MM.1S (cell line): ENCODE measurements at regions not wholly inside any gene's neighbourhood (a gene's known extent, or its start where the extent isn't known, plus 50 kb on each side); places are given as distances from the start of the nearest gene placed in this dataset.

ENCODE experiments used
- DNase-seq: peaks from one replicate; pipeline ENCODE4 v3.0.0-alpha.2; 2015
- H2AFZ ChIP-seq: fragments of 300-600 bp; sonication (generic); 2 replicates; pipeline ENCODE4 v1.6.0; 2016; ENCODE audit warnings: antibody characterized with exemption, low read length
- H3F3A ChIP-seq: fragments of 300-600 bp; sonication (generic); 2 replicates; pipeline ENCODE4 v1.6.1; 2016; ENCODE audit warnings: mild to moderate bottlenecking, antibody characterized with exemption, low read length, moderate library complexity, mixed read lengths; ENCODE audit not compliant: insufficient read depth
- H3K27ac ChIP-seq: fragments of 300-600 bp; sonication (generic); 2 replicates; pipeline ENCODE4 v1.5.1; 2016; ENCODE audit warnings: mild to moderate bottlenecking, low read length
- H3K27me3 ChIP-seq: fragments of 300-600 bp; sonication (generic); replicated peaks from 2 replicates; pipeline ENCODE4 v1.6.0; 2016; ENCODE audit warnings: low read length; ENCODE audit not compliant: insufficient read depth
- H3K36me3 ChIP-seq: fragments of 300-600 bp; sonication (generic); replicated peaks from 2 replicates; pipeline ENCODE4 v1.6.1; 2016; ENCODE audit warnings: mild to moderate bottlenecking, low read length, mixed read lengths; ENCODE audit not compliant: insufficient read depth
- H3K4me1 ChIP-seq: fragments of 300-600 bp; sonication (generic); 2 replicates; pipeline ENCODE4 v1.6.1; 2016; ENCODE audit warnings: low read length, mixed read lengths
- H3K4me2 ChIP-seq: fragments of 300-600 bp; sonication (generic); 2 replicates; pipeline ENCODE4 v1.6.0; 2016; ENCODE audit warnings: low read depth, low read length
- H3K4me3 ChIP-seq: fragments of 300-600 bp; sonication (generic); 2 replicates; pipeline ENCODE4 v1.5.1; 2016; ENCODE audit warnings: low read length, mixed read lengths
- H3K79me2 ChIP-seq: fragments of 300-600 bp; sonication (generic); 2 replicates; pipeline ENCODE4 v1.6.1; 2016; ENCODE audit warnings: mixed run types, low read length, mixed read lengths
- H3K9ac ChIP-seq: fragments of 300-600 bp; sonication (generic); 2 replicates; pipeline ENCODE4 v1.6.1; 2016; ENCODE audit warnings: low read length, mixed read lengths
- H3K9me2 ChIP-seq: fragments of 300-600 bp; sonication (generic); replicated peaks from 2 replicates; pipeline ENCODE4 v1.6.1; 2016; ENCODE audit warnings: mild to moderate bottlenecking, low read length, mixed read lengths; ENCODE audit not compliant: insufficient read depth
- H3K9me3 ChIP-seq: fragments of 300-600 bp; sonication (generic); replicated peaks from 2 replicates; pipeline ENCODE4 v1.6.1; 2016; ENCODE audit warnings: mild to moderate bottlenecking, low read length, mixed read lengths; ENCODE audit not compliant: insufficient read depth
- H4K20me1 ChIP-seq: fragments of 300-600 bp; sonication (generic); 2 replicates; pipeline ENCODE4 v1.6.1; 2016; ENCODE audit warnings: mild to moderate bottlenecking, low read length, moderate library complexity, mixed read lengths; ENCODE audit not compliant: insufficient read depth
- CTCF ChIP-seq: fragments of 300-600 bp; sonication (generic); IDR thresholded peaks from 2 replicates; pipeline ENCODE4 v1.5.1; 2016; ENCODE audit warnings: antibody characterized with exemption, low read length, mixed read lengths
- EZH2 ChIP-seq: fragments of 300-600 bp; sonication (generic); optimal IDR thresholded peaks from 2 replicates; pipeline ENCODE3; 2017; ENCODE audit warnings: low read depth, mild to moderate bottlenecking, antibody characterized with exemption, low read length, mixed read lengths
- EZH2phosphoT487 ChIP-seq: fragments of 300-600 bp; sonication (generic); IDR thresholded peaks from 2 replicates; pipeline ENCODE4 v1.6.1; 2018; ENCODE audit warnings: antibody characterized with exemption, low read length

- no peaks in the 10 kb centered on the region for H3K27me3 ChIP-seq
- H3K4me3 ChIP-seq, result no peak overlapping the region
- H3F3A ChIP-seq, result no peaks in the 10 kb centered on the region
- H4K20me1 ChIP-seq, result no peaks in the 10 kb centered on the region
- TF ChIP-seq EZH2, result no peak
- TF ChIP-seq CTCF, result no peak
- TF ChIP-seq EZH2phosphoT487, result no peak
- H3K4me2 ChIP-seq, result no peak overlapping the region
- H3K27ac ChIP-seq, result no peak overlapping the region
- DNase-seq, result no peak
- H3K9me2 ChIP-seq, result no peaks in the 10 kb centered on the region
- H3K4me1 ChIP-seq, result no peaks in the 10 kb centered on the region
- no peaks in the 10 kb centered on the region for H3K9me3 ChIP-seq
- no peaks in the 10 kb centered on the region for H3K79me2 ChIP-seq
- no peak overlapping the region for H3K9ac ChIP-seq
- H3K36me3 ChIP-seq, result no peaks in the 10 kb centered on the region
- H2AFZ ChIP-seq, result no peak overlapping the region
These were observed 103.2 kb downstream of the SLC25A47 start for GRCh38 chr14:100426314-100426713.

GRCh38 chr14:100427166-100427565, 104.0 kb downstream of the SLC25A47 start:
- no peaks in the 10 kb centered on the region for H3F3A ChIP-seq
- no peak overlapping the region for H3K9ac ChIP-seq
- no peaks in the 10 kb centered on the region for H3K4me1 ChIP-seq
- no peaks in the 10 kb centered on the region for H4K20me1 ChIP-seq
- H3K4me3 ChIP-seq, result no peak overlapping the region
- no peaks in the 10 kb centered on the region for H3K9me3 ChIP-seq
- H3K27me3 ChIP-seq, result no peaks in the 10 kb centered on the region
- H2AFZ ChIP-seq, result no peak overlapping the region
- DNase-seq, result no peak
- TF ChIP-seq EZH2phosphoT487 (no peak), EZH2 (no peak), CTCF (no peak)
- no peaks in the 10 kb centered on the region for H3K9me2 ChIP-seq
- H3K4me2 ChIP-seq, result no peak overlapping the region
- no peaks in the 10 kb centered on the region for H3K79me2 ChIP-seq
- H3K36me3 ChIP-seq, result no peaks in the 10 kb centered on the region
- H3K27ac ChIP-seq, result no peak overlapping the region

- Histone ChIP-seq H3K9ac (no peak overlapping the region), H2AFZ (no peak overlapping the region), H3K79me2 (no peaks in the 10 kb centered on the region), H3K9me2 (no peaks in the 10 kb centered on the region), H3K4me1 (no peaks in the 10 kb centered on the region), H3K27me3 (no peaks in the 10 kb centered on the region), H4K20me1 (no peaks in the 10 kb centered on the region), H3K4me2 (no peak overlapping the region), H3K27ac (no peak overlapping the region), H3K9me3 (no peaks in the 10 kb centered on the region), H3K4me3 (no peak overlapping the region), H3F3A (no peaks in the 10 kb centered on the region), H3K36me3 (no peaks in the 10 kb centered on the region)
- TF ChIP-seq EZH2, result no peak
- no peak for TF ChIP-seq CTCF
- no peak for TF ChIP-seq EZH2phosphoT487
- DNase-seq, result no peak
These were observed 105.6 kb downstream of the SLC25A47 start for GRCh38 chr14:100428727-100429126.
